ENCODE measurements at regions not wholly inside any gene's neighbourhood (a gene's known extent, or its start where the extent isn't known, plus 50 kb on each side); places are given as distances from the start of the nearest gene placed in this dataset.
A peak's percentile ranks its signal among the peaks of the same experiment; 100 is the strongest.
"Not testable (repeated sequence)": the region's sequence is repeated elsewhere in the genome, so short reads cannot be mapped to it uniquely, and the experiment has no call there.

- no peak for DNase-seq
Measured at GRCh38 chr6:27617046-27617687, 144.3 kb upstream of the ZNF184 start.

- no peak for DNase-seq
Measured at GRCh38 chr6:27616328-27617045, 143.6 kb upstream of the ZNF184 start.

DNA sequence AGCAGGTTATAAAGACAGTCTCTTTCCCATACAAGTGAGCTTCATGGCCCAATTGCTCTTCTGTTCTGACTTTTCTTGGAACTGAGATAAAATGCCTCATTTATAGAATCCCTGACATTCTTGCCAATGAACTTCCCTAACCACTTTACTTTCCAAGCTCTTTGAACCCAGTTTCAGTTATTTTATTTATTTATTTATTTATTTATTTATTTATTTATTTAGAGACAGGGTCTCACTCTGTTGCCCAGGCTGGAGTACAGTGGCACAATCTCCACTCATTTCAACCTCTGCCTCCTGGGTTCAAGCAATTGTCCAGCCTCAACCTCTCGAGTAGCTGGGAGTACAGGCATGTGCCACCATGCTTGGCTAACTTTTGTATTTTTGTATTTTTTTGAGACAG lies 138.5 kb upstream of the ZNF184 start:
- DNase-seq, result no peak

- peak; percentile 45 for DNase-seq
Measured at GRCh38 chr6:27608916-27609883, 136.3 kb upstream of the ZNF184 start.

GRCh38 chr6:27605401-27606342 lies 132.8 kb upstream of the ZNF184 start:
- peak; percentile 16 for DNase-seq

- no peak for DNase-seq
Measured at GRCh38 chr6:27604986-27605385, 132.1 kb upstream of the ZNF184 start.

- no peak for DNase-seq
Measured at GRCh38 chr6:27601668-27602254, 128.9 kb upstream of the ZNF184 start.

DNA sequence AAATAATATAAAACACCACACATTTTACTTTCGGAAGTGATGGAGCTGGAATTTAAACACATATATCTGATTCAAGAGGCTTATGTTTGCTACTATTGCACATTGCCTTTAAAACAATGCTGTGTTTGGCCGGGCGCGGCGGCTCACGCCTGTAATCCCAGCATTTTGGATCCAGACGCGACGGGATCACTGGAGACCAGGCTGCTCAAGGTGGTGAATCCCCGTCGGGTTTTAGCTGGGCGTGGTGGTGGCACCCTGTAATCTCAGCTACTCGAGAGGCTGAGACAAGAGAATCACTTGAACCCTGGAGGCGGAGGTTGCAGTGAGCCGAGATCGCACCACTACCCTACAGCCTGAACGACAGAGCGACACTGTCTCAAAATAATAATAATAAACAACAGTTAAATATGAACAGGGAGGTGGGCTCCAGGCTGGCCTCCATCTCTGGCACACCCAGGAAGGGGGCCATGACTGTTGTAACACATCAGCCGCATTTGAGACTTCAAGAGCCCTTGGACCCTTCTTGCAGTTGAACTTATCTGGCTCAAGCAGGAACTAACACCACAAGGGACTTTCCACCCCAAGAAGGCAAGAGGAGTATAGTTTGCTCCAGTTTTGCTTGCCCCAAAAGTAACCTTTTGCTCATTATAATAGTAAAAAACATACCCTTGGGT lies 127.1 kb upstream of the ZNF184 start:
- no peak for DNase-seq

- DNase-seq, result not testable (repeated sequence)
Measured at GRCh38 chr6:27597031-27597567, 124.2 kb upstream of the ZNF184 start.

DNA sequence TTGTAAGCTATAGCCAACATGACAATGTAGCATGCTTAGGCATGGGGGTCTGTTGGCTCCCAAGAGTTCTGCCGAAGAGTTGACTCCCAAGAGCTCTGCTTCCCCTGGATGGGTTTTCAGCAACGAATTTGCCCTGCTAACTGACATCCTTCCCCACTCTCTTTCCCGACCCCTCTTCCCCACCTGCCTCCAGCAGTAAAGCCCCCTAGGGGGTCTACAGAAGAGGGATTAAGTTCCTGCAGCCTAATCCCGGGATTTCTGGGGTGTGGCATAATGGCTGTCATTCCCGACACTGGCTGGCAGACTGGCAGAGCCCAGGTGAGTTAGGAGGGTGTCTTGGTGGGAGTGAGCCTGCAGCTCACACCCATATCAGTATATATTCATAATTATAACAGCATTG lies 121.0 kb upstream of the ZNF184 start:
- DNase-seq, result no peak

- DNase-seq, result no peak
Measured at GRCh38 chr6:27593200-27593818, 120.4 kb upstream of the ZNF184 start.

GRCh38 chr6:27592481-27593199 lies 119.7 kb upstream of the ZNF184 start:
- DNase-seq, result peak; percentile 39

GRCh38 chr6:27591699-27592480 lies 119.0 kb upstream of the ZNF184 start:
- DNase-seq, result no peak

- DNase-seq, result not testable (repeated sequence)
Measured at GRCh38 chr6:27585316-27585715, 112.4 kb upstream of the ZNF184 start.

DNA sequence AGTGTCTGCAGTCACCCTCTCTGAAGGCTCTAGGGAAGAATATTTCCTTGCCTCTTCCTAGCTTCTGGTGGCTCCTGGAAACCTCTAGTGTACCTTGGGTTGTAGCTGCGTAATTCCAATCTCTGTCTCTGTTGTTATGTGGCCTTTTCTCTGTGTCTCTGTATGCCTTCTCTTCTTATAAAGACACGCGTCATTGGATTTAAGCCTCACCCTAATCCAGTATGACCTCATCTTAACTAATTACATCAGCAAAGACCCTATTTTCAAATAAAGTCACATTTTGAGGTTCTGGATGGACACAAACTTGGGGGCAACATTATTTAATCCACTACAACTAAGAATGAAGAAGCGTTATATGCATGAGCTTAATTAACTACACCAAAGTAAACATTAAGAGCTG lies 111.4 kb upstream of the ZNF184 start:
- no peak for DNase-seq

DNA sequence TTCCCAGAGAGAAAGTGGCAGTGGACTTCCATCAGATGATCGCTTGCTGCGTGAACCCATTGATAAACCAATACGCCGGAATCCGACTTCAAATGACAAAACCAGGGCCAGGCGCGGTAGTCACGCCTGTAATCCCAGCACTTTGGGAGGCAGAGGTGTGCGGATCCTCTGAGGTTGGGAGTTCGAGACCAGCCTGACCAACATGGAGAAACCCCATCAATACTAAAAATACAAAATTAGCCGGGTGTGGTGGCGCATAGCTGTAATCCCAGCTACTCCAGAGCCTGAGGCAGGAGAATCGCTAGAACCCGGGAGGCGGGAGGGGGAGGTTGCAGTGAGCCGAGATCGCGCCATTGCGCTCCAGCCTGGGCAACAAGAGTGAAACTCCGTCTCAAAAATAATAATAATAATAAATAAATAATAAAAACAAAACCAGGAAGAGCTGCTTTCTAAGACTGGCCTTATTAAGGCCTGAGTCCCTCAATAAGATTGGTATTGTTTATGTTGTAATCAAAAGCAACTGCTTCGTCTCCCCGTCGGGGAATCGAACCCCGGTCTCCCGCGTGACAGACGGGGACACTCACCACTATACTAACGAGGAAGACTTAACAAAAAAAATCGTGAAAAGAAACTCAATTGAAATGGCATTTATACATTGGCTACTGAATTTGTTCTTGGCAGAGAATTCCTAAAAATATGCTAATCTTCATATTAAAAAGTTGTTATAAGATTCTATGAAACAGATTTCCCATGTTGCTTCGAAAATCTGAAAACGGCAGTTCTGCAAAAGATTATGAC lies 110.2 kb upstream of the ZNF184 start:
- peak; percentile 21 for DNase-seq

DNA sequence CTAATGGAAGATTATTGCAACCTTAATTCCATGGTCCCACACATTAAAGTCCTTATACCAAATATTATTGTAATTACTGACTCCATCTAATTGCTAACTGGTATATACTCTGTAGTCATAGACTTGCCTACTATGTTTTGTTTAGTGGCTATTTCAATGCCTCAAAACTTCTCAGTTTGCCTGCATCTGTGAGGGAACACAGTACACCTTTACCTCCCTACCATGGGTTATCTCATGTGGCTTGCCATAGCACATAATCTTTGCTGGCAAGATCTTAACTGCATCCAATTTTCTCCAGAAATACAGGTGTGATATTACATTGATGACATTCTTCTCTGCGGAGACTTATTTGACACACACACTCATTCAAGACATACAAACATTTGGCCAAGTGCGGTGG lies 107.1 kb upstream of the ZNF184 start:
- DNase-seq, result no peak

- no peak for DNase-seq
Measured at GRCh38 chr6:27577922-27578321, 105.0 kb upstream of the ZNF184 start.

All from CD4-positive, alpha-beta T cell treated with Interleukin-10 for 1 hour (primary cell).